Testis (tissue), 2 donors: ENCODE measurements at regions not wholly inside any gene's neighbourhood (a gene's known extent, or its start where the extent isn't known, plus 50 kb on each side); places are given as distances from the start of the nearest gene placed in this dataset.
"Not testable (repeated sequence)": the region's sequence is repeated elsewhere in the genome, so short reads cannot be mapped to it uniquely, and the experiment has no call there.

ENCODE experiments used
- DNase-seq: peaks from one replicate; pipeline ENCODE4 v3.0.0-alpha.2; 2019
- H3K27ac ChIP-seq, 2 donors: fragments of 200-600 bp; sonication (generic); one replicate each; pipeline ENCODE4 v1.5.1; 2019
- H3K27me3 ChIP-seq: fragments of 200-600 bp; sonication (generic); one replicate; pipeline ENCODE4 v1.5.1; 2019
- H3K36me3 ChIP-seq: fragments of 200-600 bp; sonication (generic); one replicate; pipeline ENCODE4 v1.5.1; 2017; ENCODE audit warnings: low read depth; ENCODE audit errors: missing control alignments
- H3K4me1 ChIP-seq: fragments of 200-600 bp; sonication (generic); one replicate; pipeline ENCODE4 v1.5.1; 2019
- H3K4me3 ChIP-seq, 2 donors: fragments of 200-600 bp; sonication (generic); one replicate each; pipeline ENCODE4 v1.5.1; 2017 to 2019
- H3K9me3 ChIP-seq: fragments of 200-600 bp; sonication (generic); one replicate; pipeline ENCODE4 v1.5.1; 2017
- CTCF ChIP-seq, 3 experiments: fragments of 450-650 bp in 2 of 3; fragments of 200-600 bp in 1 of 3; sonication (generic) in 1 of 3; IDR thresholded peaks; one replicate each; pipeline ENCODE4 v1.5.1; 2016 to 2019; ENCODE audit warnings: antibody characterized with exemption in 3 of 3, mild to moderate bottlenecking in 2 of 3, moderate library complexity in 1 of 3
- POLR2A ChIP-seq: fragments of 450-650 bp; IDR thresholded peaks from one replicate; pipeline ENCODE4 v1.6.1; 2017; ENCODE audit warnings: antibody characterized with exemption, mild to moderate bottlenecking, moderate library complexity
- WGBS, 2 donors: methylation state at CpG; one replicate each; pipeline ENCODE4 v1.1.5; 2018; 5-methylcytosine and 5-hydroxymethylcytosine counted together
- intact Hi-C: fragments of 100-400 bp; cut with DNase I; formaldehyde crosslinking; loops from one replicate; pipeline ENCODE4 v1.15.1; 2023; ENCODE audit warnings: low total_unique reads

- Histone ChIP-seq H3K9me3 (no peaks in the 10 kb centered on the region), H3K27me3 (no peaks in the 10 kb centered on the region), H3K4me3 (no peak overlapping the region), H3K36me3 (no peaks in the 10 kb centered on the region), H3K4me1 (no peaks in the 10 kb centered on the region), H3K27ac (no peak overlapping the region)
- intact Hi-C loops = no loop called here
- DNase-seq = no peak
- no peak for TF ChIP-seq POLR2A
- no peak for TF ChIP-seq CTCF (IDR thresholded peaks at IDR 0.05)
Measured at GRCh38 chr1:204788470-204788869, 82.2 kb upstream of the NFASC start.

- Histone ChIP-seq H3K4me3 (no peak overlapping the region), H3K36me3 (no peaks in the 10 kb centered on the region), H3K27ac (no peak overlapping the region), H3K4me1 (no peaks in the 10 kb centered on the region), H3K9me3 (no peaks in the 10 kb centered on the region), H3K27me3 (no peaks in the 10 kb centered on the region)
- 21% methylated on average over 15 of the region's 15 CpGs for WGBS, 2 donors
- peak; percentile 91 for DNase-seq
- TF ChIP-seq CTCF (IDR thresholded peaks at IDR 0.05) = peak; percentile 10 to 80 (median 59)
- TF ChIP-seq POLR2A = no peak
- intact Hi-C loops = no loop called here
Measured at GRCh38 chr1:204791453-204792353, 79.0 kb upstream of the NFASC start.

GRCh38 chr1:204792354-204792692, 78.3 kb upstream of the NFASC start:
- no peaks in the 10 kb centered on the region for H3K27me3 ChIP-seq
- no peaks in the 10 kb centered on the region for H3K36me3 ChIP-seq
- 44 to 50% methylated on average over 6 of the region's 6 CpGs for WGBS, 2 donors
- intact Hi-C loops = no loop called here
- DNase-seq = no peak
- no peaks in the 10 kb centered on the region for H3K9me3 ChIP-seq
- H3K27ac ChIP-seq = no peak overlapping the region
- H3K4me3 ChIP-seq = no peak overlapping the region
- no peaks in the 10 kb centered on the region for H3K4me1 ChIP-seq
- no peak for TF ChIP-seq CTCF (IDR thresholded peaks at IDR 0.05)
- no peak for TF ChIP-seq POLR2A

- Histone ChIP-seq H3K36me3 (no peaks in the 10 kb centered on the region), H3K27me3 (no peaks in the 10 kb centered on the region), H3K4me1 (no peaks in the 10 kb centered on the region), H3K9me3 (no peaks in the 10 kb centered on the region), H3K4me3 (no peak overlapping the region), H3K27ac (no peak overlapping the region)
- intact Hi-C loops = no loop called here
- WGBS, 2 donors = 89 to 91% methylated on average over 7 of the region's 7 CpGs
- DNase-seq = no peak
- TF ChIP-seq CTCF (IDR thresholded peaks at IDR 0.05) (no peak), POLR2A (no peak)
Measured at GRCh38 chr1:204793259-204793914, 77.3 kb upstream of the NFASC start.

- intact Hi-C loops, H3K36me3 ChIP-seq, H3K27ac ChIP-seq, H3K27me3 ChIP-seq, DNase-seq, H3K4me1 ChIP-seq, H3K4me3 ChIP-seq, H3K9me3 ChIP-seq: not testable (repeated sequence)
- 79 to 90% methylated on average over 2 of the region's 2 CpGs for WGBS, 2 donors
Measured at GRCh38 chr1:204796886-204797285, 73.8 kb upstream of the NFASC start.
